EH (cell line): ENCODE measurements at regions not wholly inside any gene's neighbourhood (a gene's known extent, or its start where the extent isn't known, plus 50 kb on each side); places are given as distances from the start of the nearest gene placed in this dataset.

ENCODE experiments used
- DNase-seq: peaks from one replicate; pipeline ENCODE4 v3.0.0-alpha.2; 2015; ENCODE audit warnings: low read depth

DNA sequence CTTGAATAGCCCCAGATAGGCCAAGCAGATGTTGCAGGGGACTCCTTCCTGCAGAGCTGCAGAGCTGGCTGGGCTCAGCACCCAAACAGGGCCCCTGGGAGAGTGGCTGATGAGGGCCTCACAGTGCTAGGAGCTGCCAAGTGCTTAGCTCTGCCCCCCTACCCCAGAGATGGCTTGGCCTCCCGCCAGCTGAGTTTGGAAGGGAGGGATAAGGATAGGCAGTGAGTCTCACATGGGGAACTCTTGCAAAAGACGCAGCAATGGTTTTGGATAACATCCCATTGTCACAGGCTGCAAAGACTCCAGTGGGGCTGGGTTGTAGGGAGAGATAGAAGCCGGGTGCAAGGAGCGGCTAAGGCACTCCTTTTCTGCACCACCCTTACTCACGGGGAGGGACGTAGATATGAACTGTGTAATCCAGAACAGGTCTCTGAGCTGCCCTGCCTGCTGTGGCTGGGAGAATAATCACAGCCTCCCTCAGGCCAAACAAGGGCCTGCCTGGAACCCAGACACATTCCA, 52.9 kb upstream of the MAF start:
- DNase-seq: no peak

- peak; percentile 16 for DNase-seq
Observed at GRCh38 chr16:79651363-79651762, 50.8 kb upstream of the MAF start.
